ENCODE measurements at regions not wholly inside any gene's neighbourhood (a gene's known extent, or its start where the extent isn't known, plus 50 kb on each side); places are given as distances from the start of the nearest gene placed in this dataset.
"Not testable (repeated sequence)": the region's sequence is repeated elsewhere in the genome, so short reads cannot be mapped to it uniquely, and the experiment has no call there.

- DNase-seq, result no peak
Observed at GRCh38 chr7:110181768-110182167, 909.2 kb upstream of the LRRN3 start.

GRCh38 chr7:110186334-110186733, 904.6 kb upstream of the LRRN3 start:
- no peak for DNase-seq

GRCh38 chr7:110187877-110188554, 902.9 kb upstream of the LRRN3 start:
- no peak for DNase-seq

- no peak for DNase-seq
Observed at GRCh38 chr7:110204527-110204926, 886.4 kb upstream of the LRRN3 start.

DNA sequence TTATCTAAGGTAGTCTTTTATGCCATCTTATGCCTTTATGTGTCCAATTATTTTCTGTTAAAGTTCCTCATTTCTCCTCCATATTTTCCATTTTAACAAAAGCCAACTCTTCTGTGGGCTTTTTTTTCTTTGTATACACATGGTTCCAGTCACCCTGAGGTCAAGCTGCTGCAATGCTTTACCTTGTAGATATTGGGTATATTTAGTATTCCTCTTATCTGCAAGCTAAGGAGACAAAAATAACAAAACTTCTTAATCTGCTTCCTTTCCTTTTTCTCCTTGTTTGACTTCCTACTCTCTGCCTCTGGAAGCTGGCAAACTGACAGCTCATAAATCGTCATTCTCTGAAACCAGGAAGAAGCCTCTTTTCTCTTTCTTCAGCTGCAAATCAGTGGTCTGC, 885.0 kb upstream of the LRRN3 start:
- DNase-seq, result no peak

GRCh38 chr7:110209884-110210283, 881.0 kb upstream of the LRRN3 start:
- no peak for DNase-seq

- DNase-seq, result no peak
Observed at GRCh38 chr7:110210941-110211608, 879.9 kb upstream of the LRRN3 start.

DNA sequence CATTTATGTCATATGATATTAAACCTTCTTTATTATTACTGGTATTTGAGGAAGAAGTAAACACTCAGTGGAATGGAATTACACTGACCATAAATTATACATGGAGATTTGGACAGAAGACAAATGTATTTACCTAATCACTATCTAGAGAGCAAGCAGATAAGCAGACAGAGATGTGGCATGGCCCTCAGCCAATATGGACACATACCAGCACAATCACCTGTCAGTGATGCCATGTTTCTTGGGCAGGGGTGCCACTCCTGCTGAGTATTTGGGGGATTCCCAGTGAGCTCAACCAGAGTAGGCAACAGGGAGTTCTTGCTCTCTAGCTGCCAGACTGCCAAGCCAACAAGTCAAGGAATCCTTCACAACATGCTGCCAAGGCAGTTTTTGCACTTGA, 866.3 kb upstream of the LRRN3 start:
- no peak for DNase-seq

DNA sequence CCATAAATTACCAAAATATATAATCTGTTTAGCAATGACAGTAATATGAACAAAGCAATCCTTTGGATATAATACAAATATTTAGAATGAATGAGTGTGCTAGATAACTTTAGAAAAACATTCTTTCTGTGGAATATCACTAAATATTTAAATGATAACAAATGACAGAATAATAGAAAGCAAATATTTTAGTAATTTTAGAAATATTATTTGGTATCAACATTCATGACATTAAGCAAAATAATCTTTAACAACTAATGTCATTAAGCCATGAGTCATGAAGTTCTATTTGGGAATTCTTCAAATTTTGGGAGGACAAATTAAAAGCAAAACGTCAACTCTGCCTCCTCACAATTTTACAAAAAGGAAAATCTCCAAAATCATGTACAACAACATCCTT, 844.8 kb upstream of the LRRN3 start:
- no peak for DNase-seq

DNA sequence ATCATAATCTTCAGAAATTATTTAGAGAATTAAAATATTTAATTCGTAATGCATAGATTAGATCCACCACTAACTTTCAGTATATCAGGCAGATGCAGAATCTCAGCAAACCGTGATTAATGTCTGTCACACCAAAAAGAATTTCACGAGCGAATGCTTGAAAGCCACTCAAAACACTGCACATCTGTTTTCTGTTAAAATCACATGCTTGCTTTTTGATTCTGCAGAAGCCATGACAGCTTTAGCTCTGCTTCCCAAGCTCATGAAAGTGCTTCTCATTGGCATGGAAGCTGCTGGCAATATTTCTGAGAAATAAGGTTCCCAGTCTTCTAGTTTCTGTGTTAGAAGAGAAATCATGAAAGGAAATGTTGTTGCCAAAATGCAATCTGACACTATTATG, 837.8 kb upstream of the LRRN3 start:
- no peak for DNase-seq

GRCh38 chr7:110257673-110258072, 833.3 kb upstream of the LRRN3 start:
- DNase-seq, result no peak

- DNase-seq, result no peak
Observed at GRCh38 chr7:110262251-110262650, 828.7 kb upstream of the LRRN3 start.

GRCh38 chr7:110264288-110264687, 826.6 kb upstream of the LRRN3 start:
- no peak for DNase-seq

GRCh38 chr7:110281362-110281761, 809.6 kb upstream of the LRRN3 start:
- no peak for DNase-seq

DNA sequence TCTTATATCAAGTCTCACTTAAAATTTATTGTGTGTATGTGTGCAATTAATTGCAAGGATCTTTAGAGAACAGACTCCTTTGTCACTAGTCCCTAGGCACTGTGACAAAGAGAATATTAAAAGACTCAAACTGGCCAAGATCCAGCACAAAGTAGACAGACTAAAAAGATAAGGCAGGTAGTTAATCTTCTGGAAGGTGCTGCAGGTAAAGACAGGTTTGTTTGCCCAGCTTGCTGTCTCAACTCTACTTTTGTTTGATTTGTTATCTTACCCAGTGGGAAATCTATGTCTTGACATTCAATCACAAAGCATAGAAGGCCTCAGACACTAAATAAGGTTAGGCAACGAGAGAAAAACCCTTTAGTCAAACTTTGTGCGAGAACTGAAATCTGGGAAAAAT, 807.9 kb upstream of the LRRN3 start:
- no peak for DNase-seq

DNA sequence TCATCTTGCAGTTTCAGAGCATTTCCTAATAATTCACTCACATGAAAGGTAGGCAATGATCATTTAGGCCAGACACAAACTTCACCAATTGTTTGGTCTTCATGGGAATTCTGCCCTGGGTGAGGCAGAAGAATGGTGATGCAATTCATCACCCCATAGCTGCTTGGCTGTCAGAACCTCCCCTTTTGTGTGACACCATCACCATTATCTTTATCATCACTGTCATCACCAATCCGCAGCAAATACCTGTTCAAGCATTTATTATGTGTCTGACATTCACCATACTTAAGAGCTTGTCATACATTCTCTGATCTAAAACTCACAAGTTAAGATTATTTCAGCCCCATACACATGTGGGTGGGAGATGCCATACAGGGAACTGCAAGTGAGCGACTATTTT, 799.5 kb upstream of the LRRN3 start:
- no peak for DNase-seq

DNA sequence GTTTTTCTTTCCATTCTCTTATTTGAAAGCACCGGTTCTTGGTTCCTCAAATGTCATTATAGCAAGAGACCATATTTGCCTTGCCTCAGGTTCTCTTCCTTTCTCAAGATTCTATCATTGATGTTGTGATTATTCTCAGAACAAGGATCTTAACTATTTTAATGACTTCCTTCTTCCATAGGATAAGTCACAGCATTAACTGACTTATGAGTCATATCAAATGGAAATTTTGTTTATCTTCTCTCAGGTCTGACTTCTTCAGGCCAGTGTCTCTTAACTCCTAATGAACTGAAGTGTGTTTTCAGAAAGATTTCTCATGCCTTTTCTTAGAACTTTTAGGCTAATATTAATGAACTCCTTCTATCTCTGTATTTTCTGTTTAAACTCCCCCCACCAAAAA, 794.6 kb upstream of the LRRN3 start:
- no peak for DNase-seq

DNA sequence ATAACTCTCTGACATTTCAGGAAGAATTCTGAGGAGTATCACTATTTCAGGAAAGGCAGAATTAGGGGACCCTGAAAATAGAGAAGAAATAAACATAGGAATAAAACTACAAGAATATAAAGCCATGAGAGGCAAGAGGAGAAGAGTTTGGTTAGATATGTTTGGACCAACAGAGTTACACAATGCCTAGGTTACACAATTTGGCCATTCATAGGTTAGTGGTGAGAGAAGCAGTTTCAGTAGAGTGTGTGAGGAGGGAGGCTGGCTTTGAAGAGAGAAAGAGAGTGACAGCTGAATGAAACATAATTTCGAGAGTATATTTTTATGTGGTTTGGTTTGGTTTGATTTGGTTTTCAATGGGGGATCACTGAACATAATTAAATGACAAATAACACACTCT, 783.2 kb upstream of the LRRN3 start:
- DNase-seq, result no peak

DNA sequence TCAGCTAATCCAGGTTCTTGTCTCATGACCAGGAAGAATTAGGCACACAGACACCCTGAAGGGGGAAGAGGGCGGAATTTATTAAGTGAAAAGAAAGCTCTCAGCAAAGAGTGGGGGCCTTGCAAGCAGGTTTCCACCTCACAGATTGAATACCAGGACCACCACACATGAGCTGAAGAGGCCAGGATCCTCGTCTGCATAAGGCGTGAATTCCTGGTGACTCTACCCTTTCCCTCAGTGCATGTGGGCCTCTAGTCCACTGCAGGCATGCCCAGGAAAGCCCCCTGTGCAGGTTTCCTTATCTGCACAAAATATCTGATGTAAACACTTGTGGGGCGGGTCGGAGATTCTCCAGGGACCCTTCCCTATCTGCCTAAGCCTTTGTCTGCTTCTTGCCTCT, 782.1 kb upstream of the LRRN3 start:
- no peak for DNase-seq

DNA sequence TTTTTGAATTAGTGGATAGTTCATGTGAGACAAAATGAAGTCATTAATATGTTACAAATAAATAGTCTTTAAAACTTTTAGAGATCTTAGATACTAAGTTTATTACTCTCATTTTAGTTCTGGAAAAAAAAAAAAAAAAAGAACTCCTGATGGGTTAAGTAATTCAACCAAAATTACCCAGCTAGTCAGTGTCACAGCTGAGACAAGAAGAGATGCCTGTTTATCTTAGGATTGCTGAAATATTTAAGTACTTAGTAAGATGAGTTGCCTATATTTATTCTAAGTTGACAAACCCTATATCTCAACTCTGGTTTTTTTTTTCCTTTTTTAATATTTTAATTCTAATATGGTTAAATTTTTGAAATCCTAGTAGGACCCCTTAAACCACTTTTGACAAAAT, 781.0 kb upstream of the LRRN3 start:
- no peak for DNase-seq

DNA sequence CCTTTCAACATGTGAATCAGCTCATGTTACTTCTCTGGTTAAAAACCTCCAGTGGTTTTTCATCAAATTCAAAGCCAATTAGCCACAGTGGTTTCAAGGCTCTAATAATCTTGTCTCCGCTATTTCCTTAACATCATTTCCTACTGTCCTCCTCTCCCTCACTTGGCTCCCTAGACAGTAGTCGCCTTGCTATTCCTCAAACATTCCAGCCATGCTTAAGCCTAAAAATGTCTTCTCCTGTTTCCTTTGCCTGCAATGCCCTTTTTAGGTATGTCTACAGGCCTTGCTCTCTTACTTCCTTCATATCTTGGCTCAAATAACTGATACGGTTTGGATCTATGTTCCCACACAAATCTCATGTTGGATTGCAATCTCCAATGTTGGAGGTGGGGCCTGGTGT, 779.4 kb upstream of the LRRN3 start:
- DNase-seq, result no peak

GRCh38 chr7:110317541-110318265, 773.2 kb upstream of the LRRN3 start:
- no peak for DNase-seq

GRCh38 chr7:110320285-110320684, 770.6 kb upstream of the LRRN3 start:
- not testable (repeated sequence) for DNase-seq

DNA sequence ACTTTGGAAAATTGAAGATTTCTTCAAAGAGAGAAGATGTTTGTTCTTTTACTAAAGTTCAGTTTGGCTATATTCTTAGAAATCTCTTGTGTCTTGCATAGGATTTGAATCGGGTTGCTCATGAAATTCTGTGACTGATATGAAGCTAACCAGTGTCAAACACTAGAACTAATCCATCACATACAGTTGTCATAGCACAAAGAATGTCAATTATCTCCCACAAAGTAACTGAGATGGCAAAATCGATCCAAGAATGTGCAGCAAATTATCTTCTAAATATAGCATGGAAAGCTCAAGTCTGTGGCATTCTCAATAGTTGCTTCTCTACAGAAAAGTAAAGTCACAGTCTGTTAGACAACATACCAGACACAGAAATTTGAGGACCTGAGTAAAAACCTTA, 768.1 kb upstream of the LRRN3 start:
- no peak for DNase-seq
